Endothelial cell of umbilical vein (primary cell): ENCODE measurements at regions not wholly inside any gene's neighbourhood (a gene's known extent, or its start where the extent isn't known, plus 50 kb on each side); places are given as distances from the start of the nearest gene placed in this dataset.

Experiments
- BruUV-seq: library from RNA; stranded (reverse); fragments of 400-500 nt; replicated peaks from 2 replicates; lab custom pipeline; 2021; lab: Mats Ljungman, UMichigan
- CTCF ChIA-PET: fragments of 300-600, 350-600 bp; sonication (Branson Sonifier 250); formaldehyde crosslinking; loops from one replicate; lab custom pipeline; 2021; ENCODE audit warnings: antibody characterized with exemption, inconsistent platforms; lab: Charles Lee
- POLR2A ChIA-PET: fragments of 300-600, 350-600 bp; sonication (Branson Sonifier 250); formaldehyde crosslinking; loops from one replicate; lab custom pipeline; 2021; ENCODE audit warnings: antibody characterized with exemption, inconsistent platforms; lab: Charles Lee
- DNase-seq: peaks from one replicate; pipeline ENCODE4 v3.0.0-alpha.2; 2011; ENCODE audit warnings: low read depth, low spot score
- FAIRE-seq: peaks from 2 replicates; lab custom pipeline; 2011; peaks lifted over from hg19 to GRCh38; lab: Jason Lieb, UNC
- H2AFZ ChIP-seq: 2 replicates; pipeline ENCODE4 v1.6.0; 2012; ENCODE audit warnings: low read depth, low read length, control low read depth, inconsistent platforms
- H3K27ac ChIP-seq: 2 replicates; pipeline ENCODE4 v1.5.1; 2011; ENCODE audit warnings: low read depth, mild to moderate bottlenecking, control low read depth, low read length, moderate library complexity; ENCODE audit not compliant: insufficient read depth
- H3K27me3 ChIP-seq, 2 experiments: 2 replicates each; pipeline versions ENCODE4 v1.6.0 to v1.6.1; 2011; ENCODE audit warnings: low read length in 2 of 2, mixed read lengths in 1 of 2; ENCODE audit not compliant: control insufficient read depth in 2 of 2, insufficient read depth in 2 of 2
- H3K36me3 ChIP-seq, 2 experiments: 2 replicates in 1 of 2; 3 replicates in 1 of 2; pipeline ENCODE4 v1.5.1; 2011; ENCODE audit warnings: low read length in 2 of 2, mild to moderate bottlenecking in 1 of 2, moderate library complexity in 1 of 2; ENCODE audit not compliant: control insufficient read depth in 2 of 2, insufficient read depth in 2 of 2; ENCODE audit errors: extremely low read depth in 1 of 2
- H3K4me1 ChIP-seq: 3 replicates; pipeline ENCODE4 v1.5.1; 2011; ENCODE audit warnings: mild to moderate bottlenecking, low read length; ENCODE audit not compliant: control insufficient read depth, insufficient read depth; ENCODE audit errors: extremely low read depth
- H3K4me2 ChIP-seq: 2 replicates; pipeline ENCODE4 v1.6.1; 2011; ENCODE audit warnings: low read length, control low read depth, mixed read lengths; ENCODE audit not compliant: insufficient read depth
- H3K4me3 ChIP-seq, 3 experiments: fragments of 200-600 bp in 1 of 3; sonication (generic), shearing (Covaris generic) in 1 of 3; replicated peaks in 1 of 3; 2 replicates each; pipeline ENCODE4 v1.5.1; 2011 to 2016; ENCODE audit warnings: control low read depth in 3 of 3, low read length in 3 of 3, mild to moderate bottlenecking in 2 of 3, inconsistent platforms in 1 of 3, low read depth in 1 of 3, moderate library complexity in 1 of 3; ENCODE audit not compliant: insufficient read depth in 1 of 3
- H3K79me2 ChIP-seq: 2 replicates; pipeline ENCODE4 v1.6.0; 2012; ENCODE audit warnings: low read length, inconsistent platforms; ENCODE audit not compliant: control insufficient read depth, insufficient read depth
- H3K9ac ChIP-seq: replicated peaks from 2 replicates; pipeline ENCODE3; 2011; ENCODE audit warnings: low read length, control low read depth; ENCODE audit not compliant: insufficient read depth; ENCODE audit errors: extremely low read depth
- H3K9me1 ChIP-seq: replicated peaks from 3 replicates; pipeline ENCODE4 v1.6.0; 2011; ENCODE audit warnings: mild to moderate bottlenecking, low read length; ENCODE audit not compliant: control insufficient read depth, insufficient read depth; ENCODE audit errors: extremely low read depth
- H3K9me3 ChIP-seq: replicated peaks from 2 replicates; pipeline ENCODE4 v1.5.1; 2012; ENCODE audit warnings: low read length, inconsistent platforms; ENCODE audit not compliant: control insufficient read depth, insufficient read depth
- H4K20me1 ChIP-seq: replicated peaks from 2 replicates; pipeline ENCODE3; 2011; ENCODE audit warnings: mild to moderate bottlenecking, low read length; ENCODE audit not compliant: control insufficient read depth, insufficient read depth; ENCODE audit errors: extremely low read depth
- GATA2 ChIP-seq: IDR thresholded peaks from 2 replicates; pipeline ENCODE4 v1.7.0; 2011; ENCODE audit warnings: low read depth, mild to moderate bottlenecking, moderate library complexity, mixed read lengths, low read length; ENCODE audit not compliant: insufficient read length, insufficient read depth
- JUN ChIP-seq: IDR thresholded peaks from 2 replicates; pipeline ENCODE4 v1.6.1; 2011; ENCODE audit warnings: borderline replicate concordance, low read depth; ENCODE audit not compliant: insufficient read length, insufficient read depth
- MAX ChIP-seq: IDR thresholded peaks from 2 replicates; pipeline ENCODE4 v1.6.1; 2011; ENCODE audit not compliant: insufficient read depth, insufficient read length
- MYC ChIP-seq: IDR thresholded peaks from one replicate; pipeline ENCODE4 v1.6.1; 2011; ENCODE audit warnings: mild to moderate bottlenecking, low read depth, low read length
- POLR2A ChIP-seq: IDR thresholded peaks from 2 replicates; pipeline ENCODE4 v1.6.1; 2012; ENCODE audit warnings: low read depth, mild to moderate bottlenecking, control low read depth, low read length
- POLR2AphosphoS5 ChIP-seq: IDR thresholded peaks from 2 replicates; pipeline ENCODE4 v1.6.1; 2012; ENCODE audit warnings: low read depth, mild to moderate bottlenecking, control low read depth, low read length, moderate library complexity; ENCODE audit not compliant: insufficient read depth
- dilution Hi-C: fragments of 300-500 bp; cut with MboI; formaldehyde crosslinking; loops from one replicate; pipeline ENCODE4 v1.15.0; 2019; ENCODE audit warnings: low sequenced_read_pairs; ENCODE audit not compliant: extremely low pct_ligation_motif_present
- intact Hi-C: fragments of 100-400 bp; cut with micrococcal nuclease; formaldehyde crosslinking; loops from one replicate; pipeline ENCODE4 v1.10.0; 2022
- TF ChIP-seq, protein P1 (sequence below), 2 donors: IDR thresholded peaks; 1 replicate in 1 of 2; 2 replicates in 1 of 2; pipeline ENCODE4 v1.5.1; 2011; ENCODE audit warnings: low read length in 2 of 2, mild to moderate bottlenecking in 2 of 2, moderate library complexity in 2 of 2, control low read depth in 1 of 2, inconsistent platforms in 1 of 2, low read depth in 1 of 2; ENCODE audit not compliant: insufficient read depth in 1 of 2; ENCODE audit errors: extremely low read depth in 1 of 2

GRCh38 chr10:56728349-56728748 lies 367.3 kb upstream of the ZWINT start:
- Histone ChIP-seq H3K4me1 (no peaks in the 10 kb centered on the region), H2AFZ (no peak overlapping the region), H3K79me2 (no peaks in the 10 kb centered on the region), H3K36me3 (no peaks in the 10 kb centered on the region), H3K9me3 (no peaks in the 10 kb centered on the region), H4K20me1 (no peaks in the 10 kb centered on the region), H3K4me3 (no peak overlapping the region), H3K4me2 (no peak overlapping the region), H3K9me1 (no peaks in the 10 kb centered on the region), H3K9ac (no peak overlapping the region), H3K27me3 (no peaks in the 10 kb centered on the region), H3K27ac (no peak overlapping the region)
- ChIA-PET POLR2A (no interaction called here), CTCF (no interaction called here)
- no peak for FAIRE-seq
- intact Hi-C loops = no loop called here
- DNase-seq = no peak
- dilution Hi-C loops = no loop called here
- TF ChIP-seq MAX = no peak
- no peak for TF ChIP-seq JUN
- no peak for TF ChIP-seq POLR2AphosphoS5
- no peak for TF ChIP-seq GATA2
- TF ChIP-seq, protein P1, sequence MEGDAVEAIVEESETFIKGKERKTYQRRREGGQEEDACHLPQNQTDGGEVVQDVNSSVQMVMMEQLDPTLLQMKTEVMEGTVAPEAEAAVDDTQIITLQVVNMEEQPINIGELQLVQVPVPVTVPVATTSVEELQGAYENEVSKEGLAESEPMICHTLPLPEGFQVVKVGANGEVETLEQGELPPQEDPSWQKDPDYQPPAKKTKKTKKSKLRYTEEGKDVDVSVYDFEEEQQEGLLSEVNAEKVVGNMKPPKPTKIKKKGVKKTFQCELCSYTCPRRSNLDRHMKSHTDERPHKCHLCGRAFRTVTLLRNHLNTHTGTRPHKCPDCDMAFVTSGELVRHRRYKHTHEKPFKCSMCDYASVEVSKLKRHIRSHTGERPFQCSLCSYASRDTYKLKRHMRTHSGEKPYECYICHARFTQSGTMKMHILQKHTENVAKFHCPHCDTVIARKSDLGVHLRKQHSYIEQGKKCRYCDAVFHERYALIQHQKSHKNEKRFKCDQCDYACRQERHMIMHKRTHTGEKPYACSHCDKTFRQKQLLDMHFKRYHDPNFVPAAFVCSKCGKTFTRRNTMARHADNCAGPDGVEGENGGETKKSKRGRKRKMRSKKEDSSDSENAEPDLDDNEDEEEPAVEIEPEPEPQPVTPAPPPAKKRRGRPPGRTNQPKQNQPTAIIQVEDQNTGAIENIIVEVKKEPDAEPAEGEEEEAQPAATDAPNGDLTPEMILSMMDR (IDR thresholded peaks at IDR 0.05; ENCODE audit: extremely low read depth in 1 of 2, insufficient read depth in 1 of 2, low read depth in 1 of 2, low read length in 2 of 2) = no peak
- TF ChIP-seq POLR2A = no peak
- TF ChIP-seq MYC = no peak
- BruUV-seq = no TSS peak
